ENCODE measurements at regions not wholly inside any gene's neighbourhood (a gene's known extent, or its start where the extent isn't known, plus 50 kb on each side); places are given as distances from the start of the nearest gene placed in this dataset.

DNA sequence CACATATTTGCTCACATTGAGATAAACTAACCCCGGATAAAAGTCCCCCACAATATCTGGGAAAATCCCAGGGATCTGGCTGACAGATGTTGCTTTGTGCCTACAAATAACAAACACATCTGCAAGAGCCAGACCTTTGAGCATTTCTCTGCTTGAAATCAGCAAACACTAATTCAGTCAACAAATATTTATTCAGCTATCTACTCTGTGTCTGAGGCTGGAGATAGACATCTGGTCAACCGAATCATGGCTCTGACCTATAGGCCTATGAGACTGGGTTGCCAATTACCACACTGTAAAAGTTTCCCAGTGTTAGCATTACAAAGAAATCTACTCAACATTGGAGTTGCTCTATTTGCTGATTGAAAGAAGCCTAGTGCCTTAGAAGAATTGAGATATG lies 201.1 kb upstream of the CADPS start:
- TF ChIP-seq, protein P1, sequence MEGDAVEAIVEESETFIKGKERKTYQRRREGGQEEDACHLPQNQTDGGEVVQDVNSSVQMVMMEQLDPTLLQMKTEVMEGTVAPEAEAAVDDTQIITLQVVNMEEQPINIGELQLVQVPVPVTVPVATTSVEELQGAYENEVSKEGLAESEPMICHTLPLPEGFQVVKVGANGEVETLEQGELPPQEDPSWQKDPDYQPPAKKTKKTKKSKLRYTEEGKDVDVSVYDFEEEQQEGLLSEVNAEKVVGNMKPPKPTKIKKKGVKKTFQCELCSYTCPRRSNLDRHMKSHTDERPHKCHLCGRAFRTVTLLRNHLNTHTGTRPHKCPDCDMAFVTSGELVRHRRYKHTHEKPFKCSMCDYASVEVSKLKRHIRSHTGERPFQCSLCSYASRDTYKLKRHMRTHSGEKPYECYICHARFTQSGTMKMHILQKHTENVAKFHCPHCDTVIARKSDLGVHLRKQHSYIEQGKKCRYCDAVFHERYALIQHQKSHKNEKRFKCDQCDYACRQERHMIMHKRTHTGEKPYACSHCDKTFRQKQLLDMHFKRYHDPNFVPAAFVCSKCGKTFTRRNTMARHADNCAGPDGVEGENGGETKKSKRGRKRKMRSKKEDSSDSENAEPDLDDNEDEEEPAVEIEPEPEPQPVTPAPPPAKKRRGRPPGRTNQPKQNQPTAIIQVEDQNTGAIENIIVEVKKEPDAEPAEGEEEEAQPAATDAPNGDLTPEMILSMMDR (conservative IDR thresholded peaks at IDR 0.05): no peak
- TF ChIP-seq ZFX (IDR thresholded peaks at IDR 0.05): no peak
